GM12892 (cell line): ENCODE measurements at regions not wholly inside any gene's neighbourhood (a gene's known extent, or its start where the extent isn't known, plus 50 kb on each side); places are given as distances from the start of the nearest gene placed in this dataset.

Source experiments
- POLR2A ChIP-seq: IDR thresholded peaks from 2 replicates; pipeline ENCODE4 v1.6.1; 2011; ENCODE audit warnings: low read depth, low read length, control low read depth
- POLR2AphosphoS5 ChIP-seq: IDR thresholded peaks from 2 replicates; pipeline ENCODE4 v1.6.1; 2011; ENCODE audit warnings: low read depth, low read length, control low read depth
- TAF1 ChIP-seq: IDR thresholded peaks from 2 replicates; pipeline ENCODE4 v1.6.1; 2011; ENCODE audit warnings: low read depth, mild to moderate bottlenecking, control low read depth, low read length, borderline replicate concordance

DNA sequence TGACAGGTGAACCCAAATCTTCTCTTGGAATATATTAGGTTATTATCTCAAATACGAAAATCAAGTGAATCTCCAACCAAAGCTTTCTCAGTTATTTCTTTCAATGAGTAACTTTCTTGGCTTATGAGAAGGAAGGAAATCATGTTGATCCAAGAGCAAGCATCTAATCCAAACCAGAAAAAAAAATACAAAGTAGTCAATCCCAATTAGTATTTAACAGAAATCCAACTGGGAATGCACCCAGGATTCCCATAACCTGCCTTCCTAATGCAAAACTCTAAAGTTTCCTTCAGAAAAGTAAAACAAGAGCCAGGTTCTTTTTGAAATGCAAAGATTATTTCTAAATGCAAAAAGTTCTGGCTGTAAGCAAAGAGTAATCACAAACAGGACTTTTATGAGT lies 289.3 kb downstream of the SHOX2 start:
- TF ChIP-seq POLR2A (no peak), TAF1 (no peak), POLR2AphosphoS5 (no peak)
